ENCODE measurements at regions not wholly inside any gene's neighbourhood (a gene's known extent, or its start where the extent isn't known, plus 50 kb on each side); places are given as distances from the start of the nearest gene placed in this dataset.

GRCh38 chr6:134438837-134439236, 120.9 kb upstream of the SGK1 start:
- no peak for TF ChIP-seq CTCF (IDR thresholded peaks at IDR 0.05; ENCODE audit: extremely low read depth in 1 of 2, insufficient read depth in 1 of 2, low read depth in 1 of 2, low read length in 2 of 2)
- TF ChIP-seq MYC (IDR thresholded peaks at IDR 0.05; ENCODE audit: low read depth, low read length), result no peak
- no peak for TF ChIP-seq EZH2 (IDR thresholded peaks at IDR 0.05; ENCODE audit: borderline replicate concordance, low read depth, low read length, severe bottlenecking)
- no peak for TF ChIP-seq POLR2A (IDR thresholded peaks at IDR 0.05; ENCODE audit: low read depth, low read length)
- TF ChIP-seq POLR2AphosphoS5 (IDR thresholded peaks at IDR 0.05; ENCODE audit: insufficient read depth, low read depth, low read length), result no peak
- no peak for TF ChIP-seq JUN (IDR thresholded peaks at IDR 0.05; ENCODE audit: borderline replicate concordance, insufficient read depth, insufficient read length, low read depth)
- TF ChIP-seq MAX (IDR thresholded peaks at IDR 0.05; ENCODE audit: insufficient read depth, insufficient read length), result no peak

Data from endothelial cell of umbilical vein (primary cell).